Activated naive CD8-positive, alpha-beta T cell treated with anti-CD3 and anti-CD28 coated beads, Interleukin-2, amount 10 ng/mL, durations not matched to agents 7 days and 5 days (primary cell): ENCODE measurements at regions not wholly inside any gene's neighbourhood (a gene's known extent, or its start where the extent isn't known, plus 50 kb on each side); places are given as distances from the start of the nearest gene placed in this dataset.

Experiments used
- ATAC-seq: fragments of 150-1000 bp; cut with Tn5 transposase; one replicate; pipeline ENCODE4 v1.10.0; 2021; ENCODE audit warnings: low read depth, moderate library complexity
- POLR2A ChIA-PET: fragments of 350-600 bp; sonication (Branson Sonifier 250); formaldehyde crosslinking; loops from one replicate; lab custom pipeline; 2021; ENCODE audit warnings: antibody characterized with exemption; lab: Charles Lee
- DNase-seq: peaks from one replicate; pipeline ENCODE4 v3.0.0; 2021
- H3K27ac Mint-ChIP-seq: one replicate; pipeline ENCODE4 v1.8.0; 2022; ENCODE audit warnings: mild to moderate bottlenecking, mixed read lengths
- H3K27me3 Mint-ChIP-seq: one replicate; pipeline ENCODE4 v1.8.0; 2022; ENCODE audit warnings: mild to moderate bottlenecking, moderate library complexity, mixed read lengths
- H3K36me3 Mint-ChIP-seq: one replicate; pipeline ENCODE4 v1.8.0; 2021; ENCODE audit warnings: mild to moderate bottlenecking, mixed read lengths
- H3K4me1 Mint-ChIP-seq: one replicate; pipeline ENCODE4 v1.8.0; 2021; ENCODE audit warnings: mixed read lengths
- H3K4me3 Mint-ChIP-seq: one replicate; pipeline ENCODE4 v1.8.0; 2022; ENCODE audit warnings: mild to moderate bottlenecking, moderate library complexity, mixed read lengths
- H3K9me3 Mint-ChIP-seq: one replicate; pipeline ENCODE4 v1.8.0; 2021; ENCODE audit warnings: mixed read lengths

GRCh38 chrX:149097786-149098185, 407.3 kb downstream of the IDS start:
- POLR2A ChIA-PET, result no interaction called here
- H3K4me3 Mint-ChIP-seq, result no peak overlapping the region
- H3K27ac Mint-ChIP-seq, result no peak overlapping the region
- no peaks in the 10 kb centered on the region for H3K4me1 Mint-ChIP-seq
- peaks cover 2% of the 10 kb centered on the region for H3K27me3 Mint-ChIP-seq
- DNase-seq, result no peak
- H3K9me3 Mint-ChIP-seq, result no peaks in the 10 kb centered on the region
- ATAC-seq, result no peak
- H3K36me3 Mint-ChIP-seq, result no peaks in the 10 kb centered on the region

DNA sequence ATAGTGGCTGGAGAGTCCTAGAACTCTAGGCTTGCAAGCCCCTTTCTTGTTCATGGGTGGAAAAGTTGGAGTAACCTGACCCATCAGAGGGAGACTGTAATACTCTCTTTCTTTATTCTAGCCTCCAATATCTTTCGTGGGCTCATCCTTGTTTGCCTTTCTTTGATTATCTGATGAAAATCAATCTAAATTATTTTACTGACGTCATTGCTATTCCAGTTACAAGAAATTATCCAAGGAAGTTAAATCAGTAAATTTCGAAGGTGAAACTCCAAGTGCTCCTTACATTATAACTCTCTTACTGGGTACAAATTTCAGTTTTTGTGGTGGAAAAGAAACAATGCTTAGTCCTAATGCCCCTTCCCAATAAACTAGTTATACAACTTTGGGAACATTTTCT, 412.9 kb downstream of the IDS start:
- no peak overlapping the region for H3K4me3 Mint-ChIP-seq
- H3K27ac Mint-ChIP-seq, result no peak overlapping the region
- ATAC-seq (no peak), DNase-seq (no peak)
- no peaks in the 10 kb centered on the region for H3K27me3 Mint-ChIP-seq
- H3K9me3 Mint-ChIP-seq, result no peaks in the 10 kb centered on the region
- POLR2A ChIA-PET, result no interaction called here
- no peaks in the 10 kb centered on the region for H3K36me3 Mint-ChIP-seq
- no peaks in the 10 kb centered on the region for H3K4me1 Mint-ChIP-seq

DNA sequence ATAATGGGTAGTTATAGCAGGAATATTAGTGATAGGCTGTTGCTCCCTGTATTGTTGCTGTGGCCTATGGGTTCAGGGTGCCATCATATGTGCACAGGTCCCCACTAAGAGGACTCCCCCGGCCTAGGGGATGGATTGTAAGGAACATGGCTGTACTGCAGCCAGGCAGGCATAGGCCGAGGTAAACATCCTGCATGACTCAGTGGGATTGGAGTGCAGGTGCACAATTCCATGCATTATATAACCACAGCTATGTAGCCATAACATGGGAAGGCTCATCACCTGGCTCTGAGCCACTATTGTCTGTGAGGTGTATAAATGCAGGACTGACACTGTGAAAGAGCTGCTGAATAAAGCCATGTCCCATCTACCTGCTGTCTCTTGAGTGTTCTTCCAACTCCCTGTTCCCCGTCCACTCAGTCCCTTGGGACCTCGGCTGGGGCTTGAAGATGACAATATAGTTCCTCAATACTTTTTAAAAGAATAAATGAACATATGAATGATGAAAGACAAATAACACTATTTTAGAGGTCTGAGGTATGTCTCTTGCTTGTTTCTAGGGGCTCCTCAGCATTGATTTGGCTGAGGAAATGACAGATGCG, 425.2 kb downstream of the IDS start:
- no peaks in the 10 kb centered on the region for H3K9me3 Mint-ChIP-seq
- POLR2A ChIA-PET, result no interaction called here
- no peak overlapping the region for H3K27ac Mint-ChIP-seq
- peaks cover under 1% of the 10 kb centered on the region for H3K4me1 Mint-ChIP-seq
- no peaks in the 10 kb centered on the region for H3K27me3 Mint-ChIP-seq
- no peaks in the 10 kb centered on the region for H3K36me3 Mint-ChIP-seq
- no peak overlapping the region for H3K4me3 Mint-ChIP-seq
- no peak for DNase-seq
- no peak for ATAC-seq

DNA sequence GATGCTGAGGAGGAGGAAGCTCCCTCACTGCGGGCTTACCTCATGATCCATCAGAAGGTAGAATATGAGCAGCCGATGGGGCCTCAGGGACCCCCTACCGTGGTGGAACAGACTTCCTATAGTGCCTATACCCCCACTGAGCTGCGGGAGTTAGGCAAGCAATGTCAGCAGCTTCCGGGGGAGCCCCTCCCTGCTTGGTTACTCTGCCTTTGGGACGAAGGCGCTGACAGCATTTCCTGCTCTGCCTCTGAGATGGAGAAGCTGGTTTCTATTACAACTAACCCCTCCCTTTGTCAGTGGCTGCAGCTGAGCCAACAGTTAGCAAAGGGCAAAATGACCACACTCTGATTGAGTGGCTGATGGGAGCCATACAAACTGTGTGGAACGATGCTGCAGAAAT, 430.7 kb downstream of the IDS start:
- ATAC-seq, result peak; percentile 94
- H3K4me1 Mint-ChIP-seq, result peaks cover 4% of the 10 kb centered on the region
- H3K27ac Mint-ChIP-seq, result no peak overlapping the region
- no peaks in the 10 kb centered on the region for H3K36me3 Mint-ChIP-seq
- peak; percentile 36 for DNase-seq
- H3K9me3 Mint-ChIP-seq, result no peaks in the 10 kb centered on the region
- no peaks in the 10 kb centered on the region for H3K27me3 Mint-ChIP-seq
- no peak overlapping the region for H3K4me3 Mint-ChIP-seq
- POLR2A ChIA-PET, result no interaction called here

DNA sequence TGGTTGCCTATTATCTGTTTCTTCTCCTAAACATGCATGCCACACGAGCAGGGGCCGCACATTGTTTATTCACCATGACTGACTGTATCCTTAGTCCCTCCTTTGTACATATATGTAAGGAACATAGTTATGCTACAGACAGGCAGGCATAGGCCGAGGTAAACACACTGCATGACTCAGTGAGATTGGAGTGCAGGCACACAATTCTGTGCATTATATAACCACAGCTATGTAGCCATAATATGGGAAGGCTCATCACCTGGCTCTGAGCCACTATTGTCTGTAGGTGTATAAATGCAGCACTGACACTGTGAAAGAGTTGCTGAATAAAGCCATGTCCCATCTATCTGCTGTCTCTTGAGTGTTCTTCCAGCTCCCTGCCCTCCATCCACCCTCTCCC, 431.6 kb downstream of the IDS start:
- POLR2A ChIA-PET, result no interaction called here
- no peak for DNase-seq
- Mint-ChIP-seq H3K4me1 (peaks cover 4% of the 10 kb centered on the region), H3K27ac (no peak overlapping the region), H3K27me3 (no peaks in the 10 kb centered on the region), H3K9me3 (no peaks in the 10 kb centered on the region), H3K4me3 (no peak overlapping the region), H3K36me3 (no peaks in the 10 kb centered on the region)
- ATAC-seq, result no peak

DNA sequence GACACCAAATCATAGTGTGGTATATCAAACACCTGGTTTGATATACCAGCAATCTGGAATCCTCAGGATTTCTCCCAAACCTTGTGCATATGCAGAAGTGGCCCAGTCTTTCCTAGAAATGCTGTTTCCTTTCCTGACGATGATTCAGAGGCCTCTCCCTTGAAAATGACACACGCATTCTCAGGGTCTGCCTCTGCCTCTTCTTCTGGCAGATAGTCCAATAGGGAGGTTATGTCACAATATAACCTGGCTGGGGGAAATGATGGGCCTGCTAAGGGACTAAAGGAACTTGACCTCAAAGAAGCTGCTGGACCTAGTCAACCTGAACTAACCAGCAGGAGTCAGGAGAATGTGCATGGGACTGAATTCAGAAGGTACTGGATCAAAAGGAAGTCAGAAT, 435.2 kb downstream of the IDS start:
- POLR2A ChIA-PET, result no interaction called here
- H3K27ac Mint-ChIP-seq, result no peak overlapping the region
- no peaks in the 10 kb centered on the region for H3K36me3 Mint-ChIP-seq
- no peak overlapping the region for H3K4me3 Mint-ChIP-seq
- peaks cover 3% of the 10 kb centered on the region for H3K27me3 Mint-ChIP-seq
- peaks cover 4% of the 10 kb centered on the region for H3K4me1 Mint-ChIP-seq
- no peak for ATAC-seq
- no peaks in the 10 kb centered on the region for H3K9me3 Mint-ChIP-seq
- no peak for DNase-seq

DNA sequence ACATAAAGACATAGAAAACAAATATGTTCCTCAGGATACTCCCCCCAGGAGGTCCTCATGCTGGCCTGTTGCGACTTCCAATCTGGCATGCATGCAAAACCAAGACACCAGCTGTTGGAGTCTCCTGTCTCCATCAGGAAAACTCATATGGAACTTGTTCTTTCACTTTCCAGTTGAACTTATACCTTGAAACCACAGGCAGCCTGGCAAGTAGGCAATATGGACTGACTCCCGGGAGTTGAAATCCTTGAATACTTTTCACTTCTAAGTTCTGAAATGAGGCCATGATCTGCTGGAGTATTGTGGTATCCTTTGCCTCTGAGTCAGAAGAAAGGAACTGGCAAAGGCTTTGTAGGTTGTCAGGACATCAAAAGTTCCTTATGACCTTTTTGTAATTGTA, 444.2 kb downstream of the IDS start:
- H3K27ac Mint-ChIP-seq, result no peak overlapping the region
- no peaks in the 10 kb centered on the region for H3K9me3 Mint-ChIP-seq
- H3K36me3 Mint-ChIP-seq, result no peaks in the 10 kb centered on the region
- H3K4me3 Mint-ChIP-seq, result no peak overlapping the region
- DNase-seq (no peak), ATAC-seq (no peak)
- H3K27me3 Mint-ChIP-seq, result no peaks in the 10 kb centered on the region
- POLR2A ChIA-PET, result no interaction called here
- no peaks in the 10 kb centered on the region for H3K4me1 Mint-ChIP-seq
